22Rv1 (cell line): ENCODE measurements at regions not wholly inside any gene's neighbourhood (a gene's known extent, or its start where the extent isn't known, plus 50 kb on each side); places are given as distances from the start of the nearest gene placed in this dataset.

Experiments used
- CTCF ChIP-seq: fragments of 450-650 bp; IDR thresholded peaks from 2 replicates; pipeline ENCODE4 v1.5.1; 2017; ENCODE audit warnings: mild to moderate bottlenecking
- ZFX ChIP-seq: fragments of 450-650 bp; IDR thresholded peaks from 2 replicates; pipeline ENCODE4 v1.6.1; 2017; ENCODE audit warnings: antibody characterized with exemption, borderline replicate concordance

- TF ChIP-seq CTCF (no peak), ZFX (no peak)
These were observed 493.1 kb downstream of the BTBD3 start for GRCh38 chr20:12410783-12411182.
